ENCODE measurements at regions not wholly inside any gene's neighbourhood (a gene's known extent, or its start where the extent isn't known, plus 50 kb on each side); places are given as distances from the start of the nearest gene placed in this dataset.

- DNase-seq (ENCODE audit: low read depth) = no peak
- no peak for TF ChIP-seq CTCF (IDR thresholded peaks at IDR 0.05; ENCODE audit: insufficient read depth, low read depth, low read length, missing control alignments)
- no peak overlapping the region for H3K4me3 ChIP-seq (ENCODE audit: low read length)
Measured at GRCh38 chr16:77645764-77646163, 76.5 kb upstream of the NUDT7 start.

- no peak overlapping the region for H3K4me3 ChIP-seq (ENCODE audit: low read length)
- no peak for DNase-seq (ENCODE audit: low read depth)
- no peak for TF ChIP-seq CTCF (IDR thresholded peaks at IDR 0.05; ENCODE audit: insufficient read depth, low read depth, low read length, missing control alignments)
Measured at GRCh38 chr16:77647726-77648125, 74.6 kb upstream of the NUDT7 start.

- no peak overlapping the region for H3K4me3 ChIP-seq (ENCODE audit: low read length)
- no peak for DNase-seq (ENCODE audit: low read depth)
- no peak for TF ChIP-seq CTCF (IDR thresholded peaks at IDR 0.05; ENCODE audit: insufficient read depth, low read depth, low read length, missing control alignments)
Measured at GRCh38 chr16:77650761-77651160, 71.6 kb upstream of the NUDT7 start.

GRCh38 chr16:77652399-77652798, 69.9 kb upstream of the NUDT7 start:
- no peak overlapping the region for H3K4me3 ChIP-seq (ENCODE audit: low read length)
- no peak for DNase-seq (ENCODE audit: low read depth)
- no peak for TF ChIP-seq CTCF (IDR thresholded peaks at IDR 0.05; ENCODE audit: insufficient read depth, low read depth, low read length, missing control alignments)

- no peak for TF ChIP-seq CTCF (IDR thresholded peaks at IDR 0.05; ENCODE audit: insufficient read depth, low read depth, low read length, missing control alignments)
- H3K4me3 ChIP-seq (ENCODE audit: low read length) = no peak overlapping the region
- no peak for DNase-seq (ENCODE audit: low read depth)
Measured at GRCh38 chr16:77657016-77657415, 65.3 kb upstream of the NUDT7 start.

- peak; percentile 52 for TF ChIP-seq CTCF (IDR thresholded peaks at IDR 0.05; ENCODE audit: insufficient read depth, low read depth, low read length, missing control alignments)
Measured at GRCh38 chr16:77660311-77660710, 62.0 kb upstream of the NUDT7 start.

GRCh38 chr16:77662246-77662645, 60.1 kb upstream of the NUDT7 start:
- TF ChIP-seq CTCF (IDR thresholded peaks at IDR 0.05; ENCODE audit: insufficient read depth, low read depth, low read length, missing control alignments) = no peak
- H3K4me3 ChIP-seq (ENCODE audit: low read length) = no peak overlapping the region
- DNase-seq (ENCODE audit: low read depth) = no peak

More at GRCh38 chr16:77660311-77660710, 62.0 kb upstream of the NUDT7 start:
- H3K4me3 ChIP-seq (ENCODE audit: low read length) = no peak overlapping the region
- DNase-seq (ENCODE audit: low read depth) = peak; percentile 33
